Kidney epithelial cell (primary cell): ENCODE measurements at regions not wholly inside any gene's neighbourhood (a gene's known extent, or its start where the extent isn't known, plus 50 kb on each side); places are given as distances from the start of the nearest gene placed in this dataset.

ENCODE experiments used
- DNase-seq: peaks from one replicate; pipeline ENCODE4 v3.0.0-alpha.2; 2010; ENCODE audit warnings: low read depth
- H3K27me3 ChIP-seq: 2 replicates; pipeline ENCODE4 v1.6.0; 2011; ENCODE audit warnings: low read length; ENCODE audit not compliant: control insufficient read depth, insufficient read depth
- H3K36me3 ChIP-seq: 2 replicates; pipeline ENCODE4 v1.5.1; 2011; ENCODE audit warnings: low read length; ENCODE audit not compliant: control insufficient read depth, insufficient read depth
- H3K4me3 ChIP-seq: 2 replicates; pipeline ENCODE4 v1.5.1; 2011; ENCODE audit warnings: low read depth, mild to moderate bottlenecking, control low read depth, low read length
- CTCF ChIP-seq: IDR thresholded peaks from 2 replicates; pipeline ENCODE4 v1.5.1; 2011; ENCODE audit warnings: mild to moderate bottlenecking, moderate library complexity, low read length, control low read depth, inconsistent platforms; ENCODE audit not compliant: insufficient read depth, poor library complexity, severe bottlenecking

DNA sequence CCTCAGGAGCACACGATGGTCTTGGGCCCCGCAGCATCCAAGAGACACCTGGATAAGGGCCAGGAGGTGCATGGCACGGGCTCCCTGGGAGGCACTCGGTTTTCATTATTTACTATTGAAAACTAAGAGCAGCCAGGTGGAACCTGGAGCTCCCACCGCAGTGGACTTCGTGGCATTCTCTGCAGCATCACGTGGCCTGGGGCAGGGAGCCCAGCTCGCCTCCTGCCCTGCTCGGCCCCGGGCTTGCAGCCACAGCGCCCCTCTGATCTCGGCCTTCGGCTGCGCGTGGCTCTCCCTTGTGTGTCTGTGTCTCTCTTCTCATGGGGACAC, 121.6 kb downstream of the SIK1 start:
- TF ChIP-seq CTCF: no peak
- no peaks in the 10 kb centered on the region for H3K36me3 ChIP-seq
- DNase-seq: no peak
- no peaks in the 10 kb centered on the region for H3K27me3 ChIP-seq
- H3K4me3 ChIP-seq: no peak overlapping the region

- no peak for DNase-seq
- Histone ChIP-seq H3K36me3 (no peaks in the 10 kb centered on the region), H3K4me3 (no peak overlapping the region), H3K27me3 (no peaks in the 10 kb centered on the region)
- no peak for TF ChIP-seq CTCF
Observed at GRCh38 chr21:43304621-43305335, 122.2 kb downstream of the SIK1 start.

DNA sequence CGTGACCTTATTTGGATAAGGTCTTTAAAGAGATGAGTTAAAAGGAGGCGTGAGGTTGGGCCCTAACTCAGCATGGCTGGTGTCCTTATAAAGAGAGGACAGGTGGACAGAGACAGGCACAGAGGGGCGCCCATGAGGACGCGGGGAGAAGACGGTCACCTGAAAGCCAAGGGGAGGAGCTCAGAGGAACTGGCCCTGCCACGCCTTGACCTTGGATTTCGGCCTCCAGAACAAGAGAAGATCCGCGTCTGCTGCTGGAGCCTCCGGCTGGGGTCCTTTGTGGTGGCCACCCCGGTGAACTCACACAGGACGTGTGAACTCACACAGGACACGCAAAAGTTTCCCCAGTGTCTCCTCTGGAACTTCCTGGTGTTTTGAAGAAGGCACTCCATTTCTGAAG, 122.7 kb downstream of the SIK1 start:
- Histone ChIP-seq H3K36me3 (no peaks in the 10 kb centered on the region), H3K27me3 (no peaks in the 10 kb centered on the region), H3K4me3 (no peak overlapping the region)
- TF ChIP-seq CTCF: no peak
- DNase-seq: no peak

GRCh38 chr21:43303275-43304178, 123.4 kb downstream of the SIK1 start:
- no peak for TF ChIP-seq CTCF
- DNase-seq: no peak
- Histone ChIP-seq H3K36me3 (no peaks in the 10 kb centered on the region), H3K27me3 (no peaks in the 10 kb centered on the region), H3K4me3 (no peak overlapping the region)

GRCh38 chr21:43302769-43303168, 124.2 kb downstream of the SIK1 start:
- no peaks in the 10 kb centered on the region for H3K27me3 ChIP-seq
- DNase-seq: no peak
- no peak overlapping the region for H3K4me3 ChIP-seq
- no peak for TF ChIP-seq CTCF
- no peaks in the 10 kb centered on the region for H3K36me3 ChIP-seq
